GM06990 (cell line): ENCODE measurements at regions not wholly inside any gene's neighbourhood (a gene's known extent, or its start where the extent isn't known, plus 50 kb on each side); places are given as distances from the start of the nearest gene placed in this dataset.

Experiments
- DNase-seq: peaks from one replicate; pipeline ENCODE4 v3.0.0-alpha.2; 2011; ENCODE audit not compliant: insufficient read length; ENCODE audit errors: extremely low read depth
- H3K27me3 ChIP-seq: replicated peaks from 2 replicates; pipeline ENCODE4 v1.6.0; 2011; ENCODE audit warnings: low read length; ENCODE audit not compliant: control insufficient read depth, insufficient read depth
- H3K36me3 ChIP-seq: 2 replicates; pipeline ENCODE4 v1.5.1; 2011; ENCODE audit warnings: low read length; ENCODE audit not compliant: control insufficient read depth, insufficient read depth
- H3K4me3 ChIP-seq: replicated peaks from 2 replicates; pipeline ENCODE4 v1.5.1; 2011; ENCODE audit warnings: low read depth, mild to moderate bottlenecking, control low read depth, low read length
- CTCF ChIP-seq: IDR thresholded peaks from 2 replicates; pipeline ENCODE4 v1.5.1; 2011; ENCODE audit warnings: low read length, control low read depth, mild to moderate bottlenecking, inconsistent platforms; ENCODE audit not compliant: insufficient read depth, poor library complexity, severe bottlenecking

- H3K27me3 ChIP-seq = no peaks in the 10 kb centered on the region
- no peak for DNase-seq
- TF ChIP-seq CTCF = no peak
- H3K4me3 ChIP-seq = no peak overlapping the region
- H3K36me3 ChIP-seq = no peaks in the 10 kb centered on the region
Observed at GRCh38 chr5:62007457-62007856, 298.5 kb upstream of the KIF2A start.

GRCh38 chr5:62011089-62011664 is 294.8 kb upstream of the KIF2A start:
- Histone ChIP-seq H3K4me3 (no peak overlapping the region), H3K36me3 (no peaks in the 10 kb centered on the region), H3K27me3 (no peaks in the 10 kb centered on the region)
- no peak for DNase-seq
- no peak for TF ChIP-seq CTCF

- no peaks in the 10 kb centered on the region for H3K36me3 ChIP-seq
- H3K27me3 ChIP-seq = no peaks in the 10 kb centered on the region
- DNase-seq = no peak
- no peak for TF ChIP-seq CTCF
- no peak overlapping the region for H3K4me3 ChIP-seq
Observed at GRCh38 chr5:62017092-62017491, 288.9 kb upstream of the KIF2A start.

GRCh38 chr5:62029303-62029702 is 276.7 kb upstream of the KIF2A start:
- DNase-seq = no peak
- no peaks in the 10 kb centered on the region for H3K36me3 ChIP-seq
- H3K27me3 ChIP-seq = no peaks in the 10 kb centered on the region
- H3K4me3 ChIP-seq = no peak overlapping the region
- TF ChIP-seq CTCF = no peak

- Histone ChIP-seq H3K27me3 (no peaks in the 10 kb centered on the region), H3K36me3 (no peaks in the 10 kb centered on the region), H3K4me3 (no peak overlapping the region)
- TF ChIP-seq CTCF = no peak
- no peak for DNase-seq
Observed at GRCh38 chr5:62030326-62030725, 275.7 kb upstream of the KIF2A start.

GRCh38 chr5:62038024-62038423 is 268.0 kb upstream of the KIF2A start:
- no peak for TF ChIP-seq CTCF

More at GRCh38 chr5:62038024-62038423, 268.0 kb upstream of the KIF2A start:
- no peak overlapping the region for H3K4me3 ChIP-seq
- no peak for DNase-seq
- H3K27me3 ChIP-seq = no peaks in the 10 kb centered on the region
- H3K36me3 ChIP-seq = no peaks in the 10 kb centered on the region
